Stimulated activated CD4-positive, alpha-beta T cell treated with anti-CD3 and anti-CD28 coated beads, Interleukin-4, amount 100 ng/mL, for 4 hours (primary cell): ENCODE measurements at regions not wholly inside any gene's neighbourhood (a gene's known extent, or its start where the extent isn't known, plus 50 kb on each side); places are given as distances from the start of the nearest gene placed in this dataset.
"Not testable (repeated sequence)": the region's sequence is repeated elsewhere in the genome, so short reads cannot be mapped to it uniquely, and the experiment has no call there.

Experiments
- DNase-seq, 2 experiments: peaks; one replicate each; pipeline ENCODE4 v3.0.0-alpha.2; 2020

GRCh38 chr4:128758314-128758922 lies 51.1 kb upstream of the JADE1 start:
- DNase-seq = no peak

GRCh38 chr4:128757712-128758111 lies 51.8 kb upstream of the JADE1 start:
- no peak for DNase-seq

DNA sequence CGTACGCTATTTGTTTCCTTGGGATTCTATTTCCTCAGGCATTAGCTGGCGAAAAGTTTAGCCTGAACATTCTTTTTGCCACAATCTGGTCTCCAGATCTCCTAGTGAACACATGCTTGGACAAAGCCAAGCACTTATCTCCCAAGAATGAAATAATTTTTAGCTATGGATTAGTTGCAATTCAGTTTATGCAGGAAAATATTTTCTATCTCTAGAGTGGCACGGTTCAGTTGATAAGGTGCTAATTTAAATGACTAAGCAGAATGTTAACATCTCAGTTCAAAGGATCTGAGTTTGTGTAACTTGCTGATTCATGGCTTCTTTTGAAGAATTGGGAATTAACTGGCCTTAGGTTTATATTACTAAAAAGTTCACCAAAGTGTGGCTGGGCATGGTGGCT lies 58.1 kb upstream of the JADE1 start:
- no peak for DNase-seq

DNA sequence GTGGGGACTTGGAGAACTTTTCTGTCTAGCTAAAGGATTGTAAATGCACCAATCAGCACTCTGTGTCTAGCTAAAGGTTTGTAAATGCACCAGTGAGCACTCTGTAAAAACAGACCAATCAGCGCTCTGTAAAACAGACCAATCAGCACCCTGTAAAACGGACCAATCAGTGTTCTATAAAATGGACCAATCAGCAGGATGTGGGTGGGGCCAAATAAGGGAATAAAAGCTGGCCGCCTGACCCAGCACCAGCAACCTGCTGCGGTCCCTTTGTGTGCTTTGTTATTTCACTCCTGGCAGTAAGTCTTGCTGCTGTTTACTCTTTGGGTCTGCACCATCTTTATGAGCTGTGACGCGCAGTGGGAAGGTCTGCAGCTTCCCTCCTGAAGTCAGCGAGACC lies 67.8 kb upstream of the JADE1 start:
- not testable (repeated sequence) for DNase-seq

DNA sequence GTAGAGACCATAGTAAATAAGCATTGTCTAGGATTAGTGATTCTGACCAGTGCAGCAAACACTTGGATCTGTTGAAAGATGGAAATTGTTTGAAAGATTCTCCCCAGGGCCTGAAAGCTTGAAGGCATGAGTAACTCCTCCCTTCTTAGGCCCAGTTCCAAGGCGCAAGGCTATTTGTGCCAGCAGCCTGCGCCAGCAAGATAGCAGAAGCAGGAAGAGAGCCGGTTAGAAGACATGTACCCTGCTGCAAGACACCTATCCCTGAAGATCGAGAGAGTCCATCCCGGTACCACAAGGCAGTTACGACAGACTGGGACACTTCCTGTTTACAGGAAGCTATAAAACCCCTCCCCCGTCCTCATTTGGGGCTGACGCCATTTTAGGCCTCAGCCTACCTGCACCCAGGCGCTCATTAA lies 72.4 kb upstream of the JADE1 start:
- DNase-seq = no peak

- DNase-seq = no peak
These were observed 73.8 kb upstream of the JADE1 start for GRCh38 chr4:128735714-128736113.

DNA sequence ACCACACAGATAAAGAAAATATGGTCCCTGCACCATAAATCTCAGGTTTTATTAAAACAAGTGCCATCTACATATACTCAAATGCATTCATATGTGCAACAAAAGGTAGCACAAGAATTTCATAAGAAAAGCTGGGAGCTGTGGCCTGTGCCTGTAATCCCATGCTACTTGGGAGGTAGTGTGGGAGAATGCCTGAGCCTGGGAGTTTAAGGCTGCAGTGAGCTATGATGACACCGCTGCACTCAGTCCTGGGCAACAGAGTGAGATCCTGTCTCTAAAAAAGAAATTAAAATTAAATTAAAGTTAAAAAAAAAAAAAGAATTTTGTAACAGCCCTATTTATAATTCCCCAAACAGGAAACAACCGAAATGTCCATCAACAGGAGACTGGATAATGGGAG lies 81.3 kb upstream of the JADE1 start:
- no peak for DNase-seq

- no peak for DNase-seq
These were observed 81.8 kb upstream of the JADE1 start for GRCh38 chr4:128727658-128728057.

GRCh38 chr4:128725405-128726055 lies 84.0 kb upstream of the JADE1 start:
- no peak for DNase-seq

DNA sequence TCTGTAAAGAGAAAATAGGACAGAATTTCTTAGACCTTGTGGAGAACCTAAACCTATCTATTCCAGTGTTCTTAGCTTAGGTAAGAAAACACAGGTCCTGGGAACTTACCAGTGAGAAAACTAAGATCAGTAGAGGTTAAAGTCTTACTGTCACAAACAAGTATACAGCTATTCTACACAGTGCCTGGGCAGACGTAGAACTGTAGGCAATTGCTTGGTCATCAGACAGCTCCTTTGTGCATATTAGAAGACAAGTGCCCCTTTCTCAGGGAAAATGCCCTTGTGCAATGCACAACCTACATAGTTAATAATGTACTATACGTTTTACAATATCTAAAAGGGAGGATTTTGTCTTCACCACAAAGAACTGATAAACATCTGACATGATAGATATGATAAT lies 86.6 kb upstream of the JADE1 start:
- DNase-seq = no peak

DNA sequence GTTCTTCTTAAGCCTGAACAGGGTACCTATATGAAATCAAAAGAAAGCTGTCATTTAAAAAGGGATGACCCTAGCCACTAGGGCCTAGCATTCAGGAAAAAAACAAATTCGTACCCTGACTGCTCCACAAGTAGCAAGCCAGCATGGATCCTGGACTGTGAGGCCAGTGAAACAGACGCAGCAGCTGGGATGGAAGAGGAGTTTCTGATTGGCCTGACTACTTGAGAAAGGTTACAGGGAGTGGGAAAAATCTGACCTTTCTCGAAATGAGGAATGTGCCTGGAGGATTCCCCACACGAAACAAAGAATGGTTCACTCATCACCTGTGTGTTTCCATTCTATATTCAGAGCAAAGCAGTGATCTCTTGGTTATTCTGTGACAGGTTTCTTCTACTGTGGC lies 87.6 kb upstream of the JADE1 start:
- no peak for DNase-seq

DNA sequence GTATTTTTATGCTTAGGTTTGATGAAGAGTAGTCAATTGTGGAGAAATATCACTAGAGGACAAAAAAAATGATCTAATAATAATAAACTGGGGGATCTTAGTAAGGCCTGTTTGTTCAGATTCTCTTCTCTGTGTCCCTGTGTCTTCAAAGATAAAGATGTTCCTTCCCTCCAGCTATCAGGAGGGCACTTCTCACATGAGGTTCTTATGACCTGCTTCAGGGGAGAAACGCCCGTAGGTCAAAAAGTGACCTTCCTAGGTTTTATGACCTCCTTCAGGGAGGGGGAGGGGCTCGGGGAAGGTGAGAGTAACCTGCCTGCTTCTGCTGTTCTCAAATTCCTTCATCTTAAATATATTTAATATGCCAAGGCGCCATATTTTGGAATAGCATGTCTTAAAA lies 89.2 kb upstream of the JADE1 start:
- no peak for DNase-seq

DNA sequence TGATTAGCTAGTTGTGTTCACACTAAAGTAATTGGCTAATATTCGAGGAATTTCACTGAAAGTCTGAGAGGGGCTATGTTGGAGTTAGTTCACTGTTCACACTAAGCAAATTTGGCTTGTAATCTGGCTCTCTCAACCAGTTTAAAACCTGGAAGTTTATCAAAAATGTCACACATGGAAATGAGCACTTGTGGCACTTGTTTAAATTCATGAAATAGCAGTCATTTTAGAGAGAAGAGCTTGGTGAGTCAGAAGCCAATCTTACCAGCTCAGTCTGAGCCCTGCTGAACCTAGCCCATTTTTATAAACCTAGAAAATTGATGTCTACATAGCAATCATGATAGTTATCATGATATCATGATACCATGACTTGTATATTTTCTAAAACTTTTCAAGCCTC lies 90.7 kb upstream of the JADE1 start:
- DNase-seq = no peak

- DNase-seq = no peak
These were observed 93.2 kb upstream of the JADE1 start for GRCh38 chr4:128716338-128716737.

DNA sequence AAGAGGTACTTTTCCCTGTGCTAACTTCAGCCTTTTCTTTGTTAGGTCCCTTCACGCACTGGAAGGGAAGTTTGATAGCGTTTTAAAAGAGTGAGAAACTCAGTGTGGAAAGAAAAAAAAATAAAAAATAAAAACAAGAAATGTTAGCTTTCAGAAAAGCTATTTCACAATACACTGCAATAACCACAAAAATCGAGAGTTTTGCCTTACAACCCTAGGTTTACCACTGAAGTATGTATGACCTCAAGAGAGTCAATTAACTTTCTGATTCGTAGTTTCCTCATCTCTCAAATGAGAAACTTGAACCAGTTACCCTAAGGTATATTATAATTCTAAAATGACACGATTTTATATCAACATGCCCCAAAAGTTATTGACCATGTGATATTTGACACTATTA lies 93.9 kb upstream of the JADE1 start:
- no peak for DNase-seq

GRCh38 chr4:128711361-128711760 lies 98.1 kb upstream of the JADE1 start:
- DNase-seq = no peak

GRCh38 chr4:128709268-128709667 lies 100.2 kb upstream of the JADE1 start:
- DNase-seq = no peak

DNA sequence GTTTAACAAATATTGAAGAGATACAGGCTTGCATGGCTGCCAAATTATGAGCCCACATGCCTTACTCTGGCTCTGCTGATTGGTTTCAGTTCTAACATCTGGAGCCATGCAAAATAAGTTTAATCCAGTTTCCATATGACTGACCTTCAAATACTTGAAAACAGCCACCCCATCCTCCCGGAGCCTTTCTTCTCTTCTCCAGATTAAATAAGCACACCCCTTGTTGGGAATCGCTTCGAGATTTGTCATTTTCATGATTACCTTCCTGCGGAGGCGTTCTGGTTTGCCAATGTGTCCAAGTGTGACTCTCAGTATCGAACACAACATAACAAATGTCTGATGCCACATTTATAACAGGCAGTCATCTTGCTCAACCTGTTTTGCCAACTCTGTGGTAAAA lies 101.6 kb upstream of the JADE1 start:
- no peak for DNase-seq

GRCh38 chr4:128703948-128704347 lies 105.6 kb upstream of the JADE1 start:
- DNase-seq = no peak

DNA sequence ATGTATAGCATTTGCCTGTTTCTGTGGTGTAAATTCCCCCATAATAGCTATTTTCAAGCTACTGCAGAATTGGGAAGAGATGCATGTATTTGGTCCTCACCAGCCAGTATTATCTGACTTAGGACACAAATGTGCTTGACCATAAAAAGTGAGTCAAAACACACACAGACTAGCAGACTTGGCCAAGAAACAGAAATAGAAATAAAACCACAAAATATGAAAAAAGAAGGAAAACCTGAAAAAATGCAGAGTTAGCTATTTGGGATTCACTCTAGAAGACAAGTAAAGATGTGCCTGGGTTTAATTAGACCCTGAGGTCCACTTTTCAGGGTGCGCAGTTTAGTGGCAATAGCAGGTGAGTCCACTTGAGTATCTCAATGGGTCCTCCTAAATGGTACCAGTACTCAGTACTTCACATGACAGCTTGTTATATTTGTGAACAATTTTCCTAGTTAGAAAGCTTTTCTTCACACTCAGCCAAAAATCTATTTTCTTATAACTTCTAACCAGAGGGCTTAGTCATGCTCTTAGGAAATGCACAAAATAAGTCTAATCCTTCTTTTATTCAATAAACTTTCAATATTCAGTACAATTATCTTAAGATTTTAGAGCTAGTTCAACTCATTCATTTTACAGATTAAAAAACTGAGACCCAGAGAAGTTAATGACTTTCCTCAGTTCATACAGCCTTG lies 108.7 kb upstream of the JADE1 start:
- DNase-seq = no peak

GRCh38 chr4:128698386-128698785 lies 111.1 kb upstream of the JADE1 start:
- DNase-seq = no peak

DNA sequence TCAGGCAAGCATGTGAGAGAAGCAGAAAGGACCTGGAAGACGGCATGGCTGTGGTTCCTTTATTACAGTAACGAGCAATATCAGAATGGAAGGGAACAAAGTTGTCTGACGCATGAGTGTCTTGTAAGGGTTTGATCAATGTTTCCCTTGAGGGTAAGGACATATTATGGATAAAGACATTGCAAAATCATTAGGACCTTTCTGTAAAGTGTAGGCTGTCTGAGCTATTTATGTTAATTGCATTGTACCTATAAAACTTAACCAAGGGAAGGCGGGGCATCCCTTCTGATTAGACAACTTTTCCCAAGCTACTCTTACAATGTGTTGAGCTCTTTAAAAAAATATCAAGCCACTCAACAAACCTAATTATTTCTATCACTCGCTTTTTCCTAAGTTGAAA lies 112.2 kb upstream of the JADE1 start:
- DNase-seq = no peak

DNA sequence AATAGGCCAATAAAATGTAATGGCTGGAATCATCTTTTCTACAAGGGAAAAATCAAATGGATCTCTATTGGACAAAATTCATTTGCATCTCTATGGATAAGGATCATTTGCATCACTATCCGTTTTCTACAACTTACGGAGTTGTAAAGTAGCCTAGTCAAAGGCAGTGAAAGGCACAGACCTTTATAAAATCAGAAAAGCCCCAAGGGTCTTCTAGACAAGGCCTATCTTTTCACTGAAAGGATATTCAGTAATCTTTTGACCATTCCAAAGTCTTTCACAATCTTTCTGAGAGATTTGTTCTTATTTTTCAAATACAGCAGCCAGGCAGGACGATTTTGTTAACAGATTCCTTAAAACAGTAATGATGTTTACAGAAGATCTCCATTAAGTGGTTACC lies 119.5 kb upstream of the JADE1 start:
- no peak for DNase-seq

GRCh38 chr4:128688846-128689437 lies 120.6 kb upstream of the JADE1 start:
- DNase-seq = no peak
